Breast epithelium (tissue), 3 donors: ENCODE measurements at regions not wholly inside any gene's neighbourhood (a gene's known extent, or its start where the extent isn't known, plus 50 kb on each side); places are given as distances from the start of the nearest gene placed in this dataset.

Experiments used
- CTCF ChIP-seq, 3 donors: fragments of 450-650 bp; IDR thresholded peaks; one replicate each; pipeline ENCODE4 v1.5.1; 2016 to 2017; ENCODE audit warnings: antibody characterized with exemption in 3 of 3, mild to moderate bottlenecking in 3 of 3, moderate library complexity in 3 of 3
- POLR2A ChIP-seq: fragments of 450-650 bp; IDR thresholded peaks from one replicate; pipeline ENCODE4 v1.6.1; 2016; ENCODE audit warnings: antibody characterized with exemption, mild to moderate bottlenecking, moderate library complexity

GRCh38 chr1:56052041-56052440, 527.3 kb downstream of the PLPP3 start:
- TF ChIP-seq POLR2A (no peak), CTCF (IDR thresholded peaks at IDR 0.05) (no peak)
